Transverse colon (tissue), 3 donors: ENCODE measurements at regions not wholly inside any gene's neighbourhood (a gene's known extent, or its start where the extent isn't known, plus 50 kb on each side); places are given as distances from the start of the nearest gene placed in this dataset.

ENCODE experiments used
- CTCF ChIP-seq, 5 experiments: fragments of 200-600 bp in 3 of 5; fragments of 450-650 bp in 2 of 5; sonication (generic) in 3 of 5; IDR thresholded peaks; 1 replicate in 2 of 5; 2 replicates in 3 of 5; pipeline ENCODE4 v1.5.1; 2016 to 2017; ENCODE audit warnings: antibody characterized with exemption in 5 of 5, inconsistent platforms in 3 of 5, mild to moderate bottlenecking in 2 of 5, moderate library complexity in 1 of 5
- EP300 ChIP-seq: sonication (generic); formaldehyde crosslinking; IDR thresholded peaks from one replicate; pipeline ENCODE4 v1.6.1; 2017; ENCODE audit warnings: antibody characterized with exemption, low read depth
- POLR2A ChIP-seq: fragments of 450-650 bp; IDR thresholded peaks from one replicate; pipeline ENCODE4 v1.6.1; 2016; ENCODE audit warnings: antibody characterized with exemption, mild to moderate bottlenecking, moderate library complexity

GRCh38 chr17:15890279-15890892 is 54.5 kb upstream of the ADORA2B start:
- TF ChIP-seq CTCF (IDR thresholded peaks at IDR 0.05), result no peak
- TF ChIP-seq POLR2A, result no peak
- TF ChIP-seq EP300, result no peak
